ENCODE measurements at regions not wholly inside any gene's neighbourhood (a gene's known extent, or its start where the extent isn't known, plus 50 kb on each side); places are given as distances from the start of the nearest gene placed in this dataset.

- TF ChIP-seq, protein P1, sequence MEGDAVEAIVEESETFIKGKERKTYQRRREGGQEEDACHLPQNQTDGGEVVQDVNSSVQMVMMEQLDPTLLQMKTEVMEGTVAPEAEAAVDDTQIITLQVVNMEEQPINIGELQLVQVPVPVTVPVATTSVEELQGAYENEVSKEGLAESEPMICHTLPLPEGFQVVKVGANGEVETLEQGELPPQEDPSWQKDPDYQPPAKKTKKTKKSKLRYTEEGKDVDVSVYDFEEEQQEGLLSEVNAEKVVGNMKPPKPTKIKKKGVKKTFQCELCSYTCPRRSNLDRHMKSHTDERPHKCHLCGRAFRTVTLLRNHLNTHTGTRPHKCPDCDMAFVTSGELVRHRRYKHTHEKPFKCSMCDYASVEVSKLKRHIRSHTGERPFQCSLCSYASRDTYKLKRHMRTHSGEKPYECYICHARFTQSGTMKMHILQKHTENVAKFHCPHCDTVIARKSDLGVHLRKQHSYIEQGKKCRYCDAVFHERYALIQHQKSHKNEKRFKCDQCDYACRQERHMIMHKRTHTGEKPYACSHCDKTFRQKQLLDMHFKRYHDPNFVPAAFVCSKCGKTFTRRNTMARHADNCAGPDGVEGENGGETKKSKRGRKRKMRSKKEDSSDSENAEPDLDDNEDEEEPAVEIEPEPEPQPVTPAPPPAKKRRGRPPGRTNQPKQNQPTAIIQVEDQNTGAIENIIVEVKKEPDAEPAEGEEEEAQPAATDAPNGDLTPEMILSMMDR (IDR thresholded peaks at IDR 0.05), result no peak
- TF ChIP-seq POLR2A (IDR thresholded peaks at IDR 0.05), result no peak
Measured at GRCh38 chr1:24244519-24245268, 57.6 kb upstream of the IFNLR1 start.
